Neuronal stem cell (in vitro differentiated cells): ENCODE measurements at regions not wholly inside any gene's neighbourhood (a gene's known extent, or its start where the extent isn't known, plus 50 kb on each side); places are given as distances from the start of the nearest gene placed in this dataset.

Experiments used
- DNase-seq: peaks from one replicate; pipeline ENCODE4 v3.0.0-alpha.2; 2013; ENCODE audit warnings: low spot score
- H2AFZ ChIP-seq: one replicate; pipeline ENCODE4 v1.6.1; 2013; ENCODE audit warnings: mild to moderate bottlenecking, low read length, inconsistent platforms
- H2AK5ac ChIP-seq: 2 replicates; pipeline ENCODE4 v1.6.1; 2013; ENCODE audit warnings: low read depth, mild to moderate bottlenecking, inconsistent platforms, low read length, moderate library complexity, mixed read lengths
- H2BK120ac ChIP-seq: 2 replicates; pipeline ENCODE4 v1.6.1; 2013; ENCODE audit warnings: low read depth, mild to moderate bottlenecking, inconsistent platforms, low read length, moderate library complexity, mixed read lengths
- H2BK12ac ChIP-seq: one replicate; pipeline ENCODE4 v1.6.1; 2013; ENCODE audit warnings: low read length, inconsistent platforms
- H2BK15ac ChIP-seq: 2 replicates; pipeline ENCODE4 v1.6.1; 2013; ENCODE audit warnings: mild to moderate bottlenecking, low read length, inconsistent platforms, mixed read lengths
- H2BK5ac ChIP-seq: one replicate; pipeline ENCODE4 v1.6.1; 2013; ENCODE audit warnings: inconsistent platforms, mild to moderate bottlenecking, low read length, moderate library complexity
- H3K14ac ChIP-seq: one replicate; pipeline ENCODE4 v1.6.1; 2013; ENCODE audit warnings: low read length, inconsistent platforms
- H3K18ac ChIP-seq: 2 replicates; pipeline ENCODE4 v1.6.1; 2013; ENCODE audit warnings: low read length, inconsistent platforms
- H3K23ac ChIP-seq: 2 replicates; pipeline ENCODE4 v1.6.1; 2013; ENCODE audit warnings: low read depth, mild to moderate bottlenecking, mixed read lengths, low read length, inconsistent platforms; ENCODE audit not compliant: poor library complexity
- H3K27ac ChIP-seq: replicated peaks from 3 replicates; pipeline ENCODE4 v1.5.1; 2013; ENCODE audit warnings: low read length, inconsistent platforms
- H3K27me3 ChIP-seq, 3 experiments: 2 replicates each; pipeline ENCODE4 v1.6.1; 2013; ENCODE audit warnings: low read length in 3 of 3, mild to moderate bottlenecking in 2 of 3, inconsistent platforms in 1 of 3, low read depth in 1 of 3, mixed read lengths in 1 of 3, moderate library complexity in 1 of 3; ENCODE audit not compliant: control insufficient read depth in 3 of 3, insufficient read depth in 3 of 3
- H3K36me3 ChIP-seq, 2 donors: replicated peaks in 1 of 2; 2 replicates each; pipeline ENCODE4 v1.6.1; 2013; ENCODE audit warnings: low read length in 2 of 2; ENCODE audit not compliant: control insufficient read depth in 2 of 2, insufficient read depth in 2 of 2
- H3K4ac ChIP-seq: 2 replicates; pipeline ENCODE4 v1.6.1; 2013; ENCODE audit warnings: inconsistent platforms, mild to moderate bottlenecking, low read length, moderate library complexity
- H3K4me1 ChIP-seq, 2 donors: 1 replicate in 1 of 2; 2 replicates in 1 of 2; pipeline ENCODE4 v1.6.1; 2013; ENCODE audit warnings: low read length in 2 of 2, low read depth in 1 of 2; ENCODE audit not compliant: control insufficient read depth in 2 of 2, insufficient read depth in 1 of 2
- H3K4me2 ChIP-seq: one replicate; pipeline ENCODE4 v1.6.1; 2013; ENCODE audit warnings: mild to moderate bottlenecking, low read length, inconsistent platforms; ENCODE audit not compliant: insufficient read depth, poor library complexity, severe bottlenecking
- H3K4me3 ChIP-seq, 2 donors: 2 replicates each; pipeline ENCODE4 v1.5.1; 2013; ENCODE audit warnings: low read length in 2 of 2, mild to moderate bottlenecking in 2 of 2, inconsistent platforms in 1 of 2, moderate library complexity in 1 of 2
- H3K79me1 ChIP-seq: one replicate; pipeline ENCODE4 v1.6.1; 2013; ENCODE audit warnings: low read depth, mild to moderate bottlenecking, inconsistent platforms, low read length, moderate library complexity
- H3K9ac ChIP-seq: one replicate; pipeline ENCODE4 v1.6.1; 2013; ENCODE audit warnings: mild to moderate bottlenecking, low read depth, low read length, inconsistent platforms; ENCODE audit not compliant: poor library complexity
- H3K9me3 ChIP-seq, 2 donors: replicated peaks in 1 of 2; 2 replicates each; pipeline versions ENCODE3 to v1.6.1; 2013; ENCODE audit warnings: low read length in 2 of 2, mild to moderate bottlenecking in 2 of 2, inconsistent platforms in 1 of 2, low read depth in 1 of 2, mixed read lengths in 1 of 2, moderate library complexity in 1 of 2; ENCODE audit not compliant: control insufficient read depth in 2 of 2, insufficient read depth in 1 of 2
- H4K8ac ChIP-seq: one replicate; pipeline ENCODE4 v1.6.1; 2013; ENCODE audit warnings: low read depth, mild to moderate bottlenecking, inconsistent platforms, low read length, moderate library complexity
- H4K91ac ChIP-seq: one replicate; pipeline ENCODE4 v1.6.1; 2013; ENCODE audit warnings: low read length, low read depth, mild to moderate bottlenecking, inconsistent platforms; ENCODE audit not compliant: poor library complexity
- WGBS, 2 donors: extraction: QIAGEN DNeasy Blood & Tissue Kit; methylation state at CpG; one replicate each; pipeline ENCODE4 v1.1.7; 2013; ENCODE audit warnings: missing lambda C conversion rate in 2 of 2, mixed read lengths in 1 of 2; ENCODE audit not compliant: insufficient read length in 2 of 2, insufficient replicate concordance in 1 of 2; ENCODE audit errors: extremely low coverage in 2 of 2; 5-methylcytosine and 5-hydroxymethylcytosine counted together

- H2BK5ac ChIP-seq = no peak overlapping the region
- H2BK120ac ChIP-seq = no peak overlapping the region
- H2AFZ ChIP-seq = no peak overlapping the region
- no peaks in the 10 kb centered on the region for H3K27me3 ChIP-seq
- no peak overlapping the region for H3K4me2 ChIP-seq
- H3K18ac ChIP-seq = no peak overlapping the region
- peak overlapping the region; percentile 21 for H3K9ac ChIP-seq
- H3K4ac ChIP-seq = no peak overlapping the region
- no peak overlapping the region for H4K8ac ChIP-seq
- no peak overlapping the region for H4K91ac ChIP-seq
- H2BK15ac ChIP-seq = no peak overlapping the region
- no peaks in the 10 kb centered on the region for H3K36me3 ChIP-seq
- H3K27ac ChIP-seq = no peak overlapping the region
- no peak overlapping the region for H3K4me3 ChIP-seq
- DNase-seq = no peak
- no peak overlapping the region for H2AK5ac ChIP-seq
- no peak overlapping the region for H3K14ac ChIP-seq
- no peaks in the 10 kb centered on the region for H3K79me1 ChIP-seq
- peaks cover 2 to 72% of the 10 kb centered on the region in 2 donors for H3K9me3 ChIP-seq
- no peak overlapping the region for H3K23ac ChIP-seq
- no peak overlapping the region for H2BK12ac ChIP-seq
- no CpG with 5 or more reads among the region's 19 CpGs for WGBS, 2 donors
- no peaks in the 10 kb centered on the region for H3K4me1 ChIP-seq
Observed at GRCh38 chr12:34404377-34405285, 382.3 kb downstream of the ALG10 start.

DNA sequence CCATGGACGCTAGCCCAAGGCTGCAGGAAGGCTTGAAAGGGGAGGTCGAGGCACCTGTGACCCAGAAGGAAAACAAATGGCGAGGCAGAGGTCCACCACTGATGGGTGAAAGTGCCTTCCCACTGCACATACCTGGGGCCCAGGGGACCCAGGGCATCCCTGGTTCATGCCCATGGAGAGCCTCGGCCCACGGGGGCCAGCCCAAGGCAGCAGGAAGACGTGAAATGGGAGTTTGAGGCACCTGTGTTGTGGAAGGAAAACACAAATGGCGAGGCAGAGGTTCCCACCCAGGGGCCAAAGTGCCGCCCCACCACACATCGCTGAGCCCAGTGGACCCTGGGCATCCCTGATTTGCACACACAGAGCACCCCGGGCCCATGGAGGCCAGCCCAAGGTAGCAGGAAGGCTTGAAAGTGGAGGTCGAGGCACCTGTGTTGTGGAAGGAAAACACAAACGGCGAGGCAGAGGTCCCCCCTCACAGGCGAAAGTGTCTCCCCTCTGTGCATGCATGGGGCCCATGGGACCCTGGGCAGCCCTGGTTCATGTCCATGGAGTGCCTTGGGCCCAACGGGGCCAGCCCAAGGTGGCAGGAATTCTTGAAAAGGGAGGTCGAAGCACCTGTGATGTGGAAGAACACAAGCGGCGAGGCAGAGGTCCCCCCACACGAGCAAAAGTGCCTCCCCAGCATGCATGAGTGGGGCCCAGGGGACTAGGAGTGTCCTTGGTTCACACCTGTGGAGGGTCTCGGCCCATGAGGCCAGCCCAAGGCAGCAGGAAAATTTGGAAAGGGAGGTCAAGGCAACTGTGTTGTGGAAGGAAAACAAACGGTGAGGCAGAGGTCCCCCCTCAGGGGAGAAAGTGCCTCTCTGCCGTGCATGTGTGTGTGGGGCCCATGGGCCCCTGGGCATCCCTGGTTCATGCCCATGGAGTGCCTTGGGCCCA is 383.3 kb downstream of the ALG10 start:
- H2BK5ac ChIP-seq = no peak overlapping the region
- no CpG with 5 or more reads among the region's 22 CpGs for WGBS, 2 donors
- no peak overlapping the region for H3K4ac ChIP-seq

DNA sequence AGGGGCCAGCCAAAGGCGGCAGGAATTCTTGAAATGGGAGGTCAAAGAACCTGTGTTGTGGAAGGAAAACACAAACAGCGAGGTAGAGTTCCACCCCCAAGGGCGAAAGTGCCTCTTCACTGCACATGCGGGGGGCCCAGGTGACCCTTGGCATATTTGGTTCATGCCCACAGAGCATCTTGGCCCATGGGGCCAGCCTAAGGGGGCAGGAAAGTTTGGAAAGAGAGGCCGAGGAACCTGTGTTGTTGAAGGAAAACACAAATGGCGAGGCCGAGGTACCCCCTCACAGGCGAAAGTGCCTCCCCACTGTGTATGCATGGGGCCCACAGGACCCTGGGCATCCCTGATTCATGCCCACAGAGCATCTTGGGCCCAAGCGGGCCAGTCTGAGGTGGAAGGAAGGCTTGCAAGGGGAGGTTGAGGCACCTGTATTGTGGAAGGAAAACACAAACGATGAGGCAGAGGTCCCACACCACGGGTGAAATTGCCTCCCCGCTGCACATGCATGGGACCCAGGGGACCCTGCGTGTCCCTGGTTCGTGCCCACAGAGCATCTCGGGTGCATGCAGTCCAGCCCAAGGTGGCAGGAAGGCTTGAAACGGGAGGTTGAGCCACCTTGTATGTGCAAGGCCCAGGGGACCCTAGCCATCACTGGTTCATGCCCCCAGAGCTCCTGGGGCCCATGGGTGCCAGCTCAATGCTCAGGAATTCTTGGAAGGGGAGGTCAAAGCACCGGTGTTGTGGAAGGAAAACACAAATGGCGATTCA is 384.1 kb downstream of the ALG10 start:
- Histone ChIP-seq H2BK12ac (no peak overlapping the region), H3K9me3 (peaks cover 2 to 55% of the 10 kb centered on the region in 2 donors), H2BK120ac (no peak overlapping the region), H3K18ac (no peak overlapping the region), H3K4me1 (no peaks in the 10 kb centered on the region), H3K4ac (no peak overlapping the region), H3K27ac (no peak overlapping the region), H3K4me3 (peak overlapping the region in 1 of 2 donors; percentile 60), H2AK5ac (no peak overlapping the region), H3K23ac (no peak overlapping the region), H4K8ac (no peak overlapping the region), H3K14ac (no peak overlapping the region), H4K91ac (no peak overlapping the region), H3K4me2 (no peak overlapping the region), H3K36me3 (no peaks in the 10 kb centered on the region), H2BK15ac (no peak overlapping the region), H2AFZ (no peak overlapping the region), H3K79me1 (no peaks in the 10 kb centered on the region), H3K9ac (no peak overlapping the region), H2BK5ac (no peak overlapping the region), H3K27me3 (no peaks in the 10 kb centered on the region)
- WGBS, 2 donors = no CpG with 5 or more reads among the region's 18 CpGs
- no peak for DNase-seq

More for the DNA sequence above, 383.3 kb downstream of the ALG10 start:
- Histone ChIP-seq H3K4me1 (no peaks in the 10 kb centered on the region), H4K8ac (no peak overlapping the region), H3K27ac (no peak overlapping the region), H2AK5ac (no peak overlapping the region), H3K18ac (no peak overlapping the region), H3K4me2 (no peak overlapping the region), H4K91ac (no peak overlapping the region), H3K14ac (no peak overlapping the region), H3K9ac (no peak overlapping the region), H2BK120ac (no peak overlapping the region), H3K23ac (no peak overlapping the region), H2BK12ac (no peak overlapping the region), H2AFZ (no peak overlapping the region), H2BK15ac (no peak overlapping the region), H3K4me3 (no peak overlapping the region), H3K9me3 (peaks cover 2 to 63% of the 10 kb centered on the region in 2 donors), H3K79me1 (no peaks in the 10 kb centered on the region), H3K36me3 (no peaks in the 10 kb centered on the region), H3K27me3 (no peaks in the 10 kb centered on the region)
- no peak for DNase-seq
